ENCODE measurements at regions not wholly inside any gene's neighbourhood (a gene's known extent, or its start where the extent isn't known, plus 50 kb on each side); places are given as distances from the start of the nearest gene placed in this dataset.

DNA sequence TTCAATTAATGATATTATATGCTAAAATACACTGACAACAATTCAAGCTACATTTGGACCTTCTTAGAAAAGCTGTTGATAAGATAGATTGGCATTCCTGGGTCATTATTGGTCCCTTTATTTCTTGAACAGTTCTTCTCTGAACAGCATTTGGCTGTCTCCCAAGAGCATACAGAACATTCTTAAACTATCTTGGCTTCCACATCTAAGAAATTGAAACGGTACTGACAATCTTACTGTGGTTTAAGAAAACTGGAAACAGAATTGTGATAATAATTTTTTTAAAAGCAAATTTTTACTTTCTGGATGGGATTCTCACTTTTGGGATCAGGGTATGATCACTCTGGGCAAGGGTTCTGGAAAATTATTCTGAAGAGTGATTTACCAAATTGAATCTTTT is 161.7 kb upstream of the ZNF385D start:
- TF ChIP-seq, protein P1, sequence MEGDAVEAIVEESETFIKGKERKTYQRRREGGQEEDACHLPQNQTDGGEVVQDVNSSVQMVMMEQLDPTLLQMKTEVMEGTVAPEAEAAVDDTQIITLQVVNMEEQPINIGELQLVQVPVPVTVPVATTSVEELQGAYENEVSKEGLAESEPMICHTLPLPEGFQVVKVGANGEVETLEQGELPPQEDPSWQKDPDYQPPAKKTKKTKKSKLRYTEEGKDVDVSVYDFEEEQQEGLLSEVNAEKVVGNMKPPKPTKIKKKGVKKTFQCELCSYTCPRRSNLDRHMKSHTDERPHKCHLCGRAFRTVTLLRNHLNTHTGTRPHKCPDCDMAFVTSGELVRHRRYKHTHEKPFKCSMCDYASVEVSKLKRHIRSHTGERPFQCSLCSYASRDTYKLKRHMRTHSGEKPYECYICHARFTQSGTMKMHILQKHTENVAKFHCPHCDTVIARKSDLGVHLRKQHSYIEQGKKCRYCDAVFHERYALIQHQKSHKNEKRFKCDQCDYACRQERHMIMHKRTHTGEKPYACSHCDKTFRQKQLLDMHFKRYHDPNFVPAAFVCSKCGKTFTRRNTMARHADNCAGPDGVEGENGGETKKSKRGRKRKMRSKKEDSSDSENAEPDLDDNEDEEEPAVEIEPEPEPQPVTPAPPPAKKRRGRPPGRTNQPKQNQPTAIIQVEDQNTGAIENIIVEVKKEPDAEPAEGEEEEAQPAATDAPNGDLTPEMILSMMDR (IDR thresholded peaks at IDR 0.05; ENCODE audit: borderline replicate concordance, extremely low read depth, low read length, poor library complexity, severe bottlenecking): no peak
- TF ChIP-seq EZH2 (IDR thresholded peaks at IDR 0.05; ENCODE audit: borderline replicate concordance, low read depth, low read length, severe bottlenecking): no peak

Data from DND-41 (cell line).